ENCODE measurements at regions not wholly inside any gene's neighbourhood (a gene's known extent, or its start where the extent isn't known, plus 50 kb on each side); places are given as distances from the start of the nearest gene placed in this dataset.
"Not testable (repeated sequence)": the region's sequence is repeated elsewhere in the genome, so short reads cannot be mapped to it uniquely, and the experiment has no call there.

- no peak for DNase-seq
Measured at GRCh38 chr4:129901205-129901604, 805.3 kb downstream of the C4orf33 start.

GRCh38 chr4:129903861-129904260 is 807.9 kb downstream of the C4orf33 start:
- no peak for DNase-seq

- DNase-seq = no peak
Measured at GRCh38 chr4:129905256-129905655, 809.3 kb downstream of the C4orf33 start.

GRCh38 chr4:129908117-129908516 is 812.2 kb downstream of the C4orf33 start:
- DNase-seq = no peak

GRCh38 chr4:129916991-129917390 is 821.0 kb downstream of the C4orf33 start:
- DNase-seq = no peak

- no peak for DNase-seq
Measured at GRCh38 chr4:129917651-129918050, 821.7 kb downstream of the C4orf33 start.

- DNase-seq = no peak
Measured at GRCh38 chr4:129926936-129927335, 831.0 kb downstream of the C4orf33 start.

GRCh38 chr4:129929052-129929451 is 833.1 kb downstream of the C4orf33 start:
- no peak for DNase-seq

GRCh38 chr4:129929984-129930383 is 834.0 kb downstream of the C4orf33 start:
- DNase-seq = no peak

GRCh38 chr4:129950217-129950616 is 854.3 kb downstream of the C4orf33 start:
- DNase-seq = no peak

- no peak for DNase-seq
Measured at GRCh38 chr4:129966175-129966574, 870.2 kb downstream of the C4orf33 start.

GRCh38 chr4:129968366-129968765 is 872.4 kb downstream of the C4orf33 start:
- no peak for DNase-seq

GRCh38 chr4:129968778-129969177 is 872.8 kb downstream of the C4orf33 start:
- no peak for DNase-seq

GRCh38 chr4:129970801-129971200 is 874.8 kb downstream of the C4orf33 start:
- DNase-seq = no peak

GRCh38 chr4:129971419-129971818 is 875.5 kb downstream of the C4orf33 start:
- no peak for DNase-seq

- no peak for DNase-seq
Measured at GRCh38 chr4:129972257-129972656, 876.3 kb downstream of the C4orf33 start.

GRCh38 chr4:129974730-129975129 is 878.8 kb downstream of the C4orf33 start:
- no peak for DNase-seq

GRCh38 chr4:129978315-129978714 is 882.4 kb downstream of the C4orf33 start:
- DNase-seq = no peak

- DNase-seq = no peak
Measured at GRCh38 chr4:129988957-129989356, 893.0 kb downstream of the C4orf33 start.

GRCh38 chr4:129994715-129995114 is 898.8 kb downstream of the C4orf33 start:
- DNase-seq = no peak

GRCh38 chr4:129998436-129999150 is 902.6 kb downstream of the C4orf33 start:
- DNase-seq = no peak

GRCh38 chr4:129999156-129999555 is 903.2 kb downstream of the C4orf33 start:
- no peak for DNase-seq

GRCh38 chr4:130008461-130008860 is 912.5 kb downstream of the C4orf33 start:
- no peak for DNase-seq

- not testable (repeated sequence) for DNase-seq
Measured at GRCh38 chr4:130012806-130013205, 916.9 kb downstream of the C4orf33 start.

- no peak for DNase-seq
Measured at GRCh38 chr4:130021706-130022105, 925.8 kb downstream of the C4orf33 start.
